ENCODE measurements at regions not wholly inside any gene's neighbourhood (a gene's known extent, or its start where the extent isn't known, plus 50 kb on each side); places are given as distances from the start of the nearest gene placed in this dataset.

DNA sequence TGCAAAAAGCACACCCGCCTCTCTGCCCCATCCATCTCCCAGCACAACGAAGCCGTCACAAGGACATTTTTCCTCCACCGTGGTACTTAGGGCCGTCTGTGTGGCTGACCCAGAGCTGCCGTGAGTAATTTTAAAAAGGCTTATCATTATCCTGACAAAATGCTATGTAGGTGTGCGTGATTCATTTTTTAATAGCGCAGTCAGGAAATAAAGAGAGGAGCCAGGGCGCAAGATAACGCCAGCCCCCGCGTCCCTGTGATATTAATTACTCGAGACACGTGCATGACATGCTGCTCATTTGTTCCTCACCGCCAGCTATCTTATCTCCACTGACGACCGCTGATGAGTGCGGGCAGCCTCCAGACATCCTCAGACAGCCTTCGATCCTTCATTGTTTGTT lies 332.7 kb upstream of the PFKP start:
- ChIA-PET POLR2A (ENCODE audit: unreplicated experiment) (no interaction called here), CTCF (no interaction called here)
- H2BK5ac ChIP-seq (ENCODE audit: low read depth, low read length, poor library complexity, severe bottlenecking) = no peak overlapping the region
- intact Hi-C loops (cut with micrococcal nuclease) = no loop called here
- no peaks in the 10 kb centered on the region for H3K79me1 ChIP-seq (ENCODE audit: low read depth in 1 of 2, low read length in 2 of 2)
- H3K23ac ChIP-seq (ENCODE audit: low read depth, low read length) = no peak overlapping the region
- H3K9me3 ChIP-seq (ENCODE audit: control insufficient read depth, insufficient read depth, low read length) = peaks cover 33% of the 10 kb centered on the region
- H3K56ac ChIP-seq (ENCODE audit: extremely low read depth, insufficient read depth, low read length) = no peak overlapping the region
- dilution Hi-C loops (cut with HindIII; ENCODE audit: low sequenced_read_pairs, unreplicated experiment) = no loop called here
- in situ Hi-C loops (cut with MboI; ENCODE audit: low sequenced_read_pairs) = no loop called here
- no CpG with 5 or more reads among the region's 19 CpGs for WGBS, 2 experiments (ENCODE audit: extremely low coverage in 2 of 2, insufficient read length in 1 of 2)
- no peak overlapping the region for H3K4ac ChIP-seq (ENCODE audit: low read depth, low read length)
- no peak overlapping the region for H4K5ac ChIP-seq (ENCODE audit: low read depth, low read length)
- no peak overlapping the region for H2AK5ac ChIP-seq (ENCODE audit: low read depth, low read length)
- no peak overlapping the region for H3K27ac ChIP-seq (ENCODE audit: insufficient read depth, low read length)
- H4K20me1 ChIP-seq (ENCODE audit: insufficient read depth, low read length) = no peaks in the 10 kb centered on the region
- H2BK15ac ChIP-seq (ENCODE audit: low read depth, low read length) = no peak overlapping the region
- H2AFZ ChIP-seq (replicated peaks; ENCODE audit: low read length, poor library complexity) = no peak overlapping the region
- no peaks in the 10 kb centered on the region for H3K27me3 ChIP-seq (ENCODE audit: control insufficient read depth, insufficient read depth, low read length)
- no peak overlapping the region for H2BK120ac ChIP-seq (ENCODE audit: low read depth, low read length)
- no peak overlapping the region for H4K91ac ChIP-seq (ENCODE audit: insufficient read depth, low read depth, low read length)
- H3K4me2 ChIP-seq (ENCODE audit: low read depth, low read length) = no peak overlapping the region
- H3K14ac ChIP-seq (replicated peaks; ENCODE audit: low read depth, low read length) = no peak overlapping the region
- ATAC-seq (ENCODE audit: low read depth) (no peak), DNase-seq (no peak)
- no peak overlapping the region for H3K9ac ChIP-seq (ENCODE audit: low read depth, low read length)
- H4K8ac ChIP-seq (ENCODE audit: low read depth in 2 of 2, low read length in 2 of 2) = no peak overlapping the region
- no peak for TF ChIP-seq CEBPB (IDR thresholded peaks at IDR 0.05; ENCODE audit: low read depth, low read length)
- H3K4me1 ChIP-seq (ENCODE audit: control insufficient read depth, insufficient read depth, low read length) = no peaks in the 10 kb centered on the region
- H3K18ac ChIP-seq (ENCODE audit: low read depth, low read length) = no peak overlapping the region
- no peak overlapping the region for H2AK9ac ChIP-seq (replicated peaks; ENCODE audit: low read depth, low read length, poor library complexity)
- H3K36me3 ChIP-seq (ENCODE audit: control insufficient read depth, insufficient read depth, low read length) = no peaks in the 10 kb centered on the region
- no peaks in the 10 kb centered on the region for H3K9me1 ChIP-seq (ENCODE audit: insufficient read depth, low read length)
- BruUV-seq (replicated peaks) = no TSS peak
- no peak overlapping the region for H2BK20ac ChIP-seq (ENCODE audit: low read depth, low read length)
- H3K4me3 ChIP-seq (ENCODE audit: insufficient read depth, low read depth, low read length) = no peak overlapping the region
